ENCODE measurements at regions not wholly inside any gene's neighbourhood (a gene's known extent, or its start where the extent isn't known, plus 50 kb on each side); places are given as distances from the start of the nearest gene placed in this dataset.

GRCh38 chr1:99163671-99164070 lies 100.6 kb upstream of the PLPPR4 start:
- no peak for DNase-seq

DNA sequence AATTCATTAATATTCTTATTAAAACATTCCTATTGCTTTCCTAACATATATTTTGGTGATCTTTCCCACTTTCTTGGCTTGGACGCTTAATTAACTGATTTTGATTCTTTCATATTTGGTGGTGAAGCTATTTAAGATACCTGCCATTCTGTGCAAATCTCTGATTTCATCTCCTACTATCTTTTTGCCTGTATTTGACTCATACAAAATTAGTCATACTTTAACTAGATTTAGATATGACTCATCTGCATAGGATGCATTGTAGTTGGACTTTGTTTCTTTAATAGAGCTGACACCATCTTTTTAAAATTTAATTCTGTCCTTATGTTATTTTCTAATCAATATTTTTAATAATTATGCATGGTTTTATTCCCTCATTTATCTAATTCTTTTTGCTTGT lies 93.8 kb upstream of the PLPPR4 start:
- no peak for DNase-seq

DNA sequence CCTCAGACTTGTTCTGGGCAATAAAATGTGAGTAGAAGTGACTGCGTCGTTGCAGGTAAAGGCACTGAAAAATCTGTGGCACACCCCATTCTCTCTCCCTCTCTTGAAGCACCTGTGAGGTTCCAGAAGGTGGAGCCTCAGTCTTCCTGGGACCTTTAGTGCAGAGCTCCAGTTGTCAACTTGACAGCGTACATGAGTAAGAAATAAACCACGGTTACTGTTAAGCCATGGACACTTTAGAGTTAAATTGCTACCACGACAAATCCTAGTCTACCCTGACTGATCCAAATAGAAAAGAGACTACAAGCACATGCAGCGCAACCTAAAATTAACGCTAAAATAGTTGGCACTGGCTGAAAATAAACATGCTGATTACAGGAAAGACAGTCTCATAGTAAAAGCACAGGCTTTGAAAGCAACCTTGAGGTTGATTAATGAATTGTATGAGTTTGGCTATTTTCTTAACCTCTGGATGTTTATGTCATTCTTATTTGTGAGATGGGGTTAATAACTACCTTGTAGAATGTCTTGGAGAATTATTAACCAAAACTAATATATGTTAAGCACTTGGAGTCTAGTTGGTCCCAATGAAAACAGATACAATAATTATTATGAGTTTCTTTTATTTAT lies 93.0 kb upstream of the PLPPR4 start:
- no peak for DNase-seq

DNA sequence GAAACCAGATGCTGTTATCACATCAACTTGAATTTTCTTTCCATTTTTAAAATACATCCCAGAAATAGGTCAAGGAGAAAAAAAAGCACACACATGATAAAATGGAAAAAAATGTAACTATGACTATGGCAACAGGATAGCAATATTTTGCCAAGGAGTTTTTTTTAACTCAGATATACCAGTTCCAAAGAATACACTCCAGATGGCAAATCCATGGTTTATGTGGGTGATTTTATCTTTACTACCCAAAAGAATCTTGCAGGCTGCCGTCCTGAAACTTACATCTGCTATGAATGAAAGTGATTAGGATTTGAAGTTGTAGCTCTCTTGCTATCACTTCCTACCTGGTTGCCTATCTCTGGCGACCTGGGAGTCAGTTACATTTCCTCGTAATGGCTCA lies 91.0 kb upstream of the PLPPR4 start:
- no peak for DNase-seq

GRCh38 chr1:99173900-99174299 lies 90.4 kb upstream of the PLPPR4 start:
- no peak for DNase-seq

DNA sequence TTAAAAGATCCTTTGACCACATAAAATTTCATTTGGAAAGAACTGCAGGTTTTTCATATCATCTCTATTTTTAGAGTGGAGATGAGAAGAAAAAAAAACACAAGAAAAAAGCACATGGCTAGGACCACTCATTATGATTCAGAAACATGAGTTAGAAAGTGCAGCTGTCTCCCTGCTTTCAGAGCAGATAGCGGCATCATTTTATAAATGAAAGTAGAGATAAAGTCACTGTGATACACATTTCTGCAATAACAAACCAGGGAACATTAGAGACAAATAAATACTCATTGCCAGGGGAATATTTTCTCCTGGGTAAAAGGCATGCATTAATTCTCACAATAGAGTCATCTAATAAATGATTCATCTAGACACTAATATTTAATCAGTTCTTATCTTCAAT lies 87.5 kb upstream of the PLPPR4 start:
- DNase-seq: no peak

DNA sequence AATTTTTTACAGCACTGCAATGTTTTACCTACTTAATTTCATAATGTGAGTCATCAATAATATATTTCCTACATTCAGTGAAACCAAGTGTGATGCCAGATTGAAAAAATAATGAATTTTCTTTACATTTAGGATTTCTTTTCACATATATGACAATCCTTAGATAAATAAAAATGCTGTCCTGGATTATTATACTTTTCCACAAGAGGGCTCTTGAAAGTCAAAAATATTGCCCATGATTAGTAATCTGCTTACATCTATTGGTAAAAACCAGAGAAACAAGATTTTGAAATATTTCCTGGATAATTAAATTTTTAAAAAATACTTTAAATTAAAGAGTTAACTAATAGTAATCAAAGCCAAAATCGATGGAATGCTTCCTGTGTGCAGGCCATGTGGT lies 86.8 kb upstream of the PLPPR4 start:
- DNase-seq: no peak

DNA sequence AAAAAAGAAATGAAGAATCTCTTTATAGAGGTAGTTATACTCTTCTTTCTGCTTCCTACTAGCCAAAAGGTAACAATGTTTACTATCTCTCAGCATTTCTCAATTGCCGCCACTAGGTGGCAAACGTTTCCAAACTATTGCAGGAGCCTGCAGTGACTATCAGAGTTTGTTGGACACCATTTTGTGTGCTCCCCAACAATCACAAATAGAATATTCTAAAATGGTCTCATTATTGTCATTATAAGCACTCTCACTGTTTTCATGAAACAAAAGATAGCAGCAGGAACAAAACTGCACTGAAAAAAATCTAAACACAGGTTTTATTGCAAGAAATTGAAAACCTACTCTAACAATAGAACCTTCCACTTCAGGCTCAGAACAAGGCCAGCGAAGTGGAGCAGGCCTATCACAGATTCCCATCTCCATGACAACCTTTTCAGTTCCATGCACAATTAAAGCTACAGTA lies 83.9 kb upstream of the PLPPR4 start:
- DNase-seq: peak; percentile 62

DNA sequence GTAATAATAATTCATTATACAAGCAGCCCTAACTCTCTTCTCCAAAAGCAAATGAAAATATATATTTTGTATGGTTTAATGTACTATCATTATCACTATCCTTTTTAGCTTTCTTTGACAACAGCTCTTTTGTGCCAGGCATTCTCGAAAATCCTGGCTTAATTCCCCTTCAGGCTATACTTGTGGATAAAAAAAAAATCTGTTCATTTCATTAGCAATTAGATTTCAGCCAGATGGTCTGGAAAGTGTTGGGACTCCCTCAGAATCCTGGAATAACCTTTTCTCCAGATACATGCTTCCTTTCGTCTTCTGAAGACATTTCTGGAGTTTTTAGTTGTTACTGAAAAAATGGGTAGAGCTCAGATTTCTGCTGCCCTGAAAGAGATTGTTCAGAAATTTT lies 83.4 kb upstream of the PLPPR4 start:
- no peak for DNase-seq

DNA sequence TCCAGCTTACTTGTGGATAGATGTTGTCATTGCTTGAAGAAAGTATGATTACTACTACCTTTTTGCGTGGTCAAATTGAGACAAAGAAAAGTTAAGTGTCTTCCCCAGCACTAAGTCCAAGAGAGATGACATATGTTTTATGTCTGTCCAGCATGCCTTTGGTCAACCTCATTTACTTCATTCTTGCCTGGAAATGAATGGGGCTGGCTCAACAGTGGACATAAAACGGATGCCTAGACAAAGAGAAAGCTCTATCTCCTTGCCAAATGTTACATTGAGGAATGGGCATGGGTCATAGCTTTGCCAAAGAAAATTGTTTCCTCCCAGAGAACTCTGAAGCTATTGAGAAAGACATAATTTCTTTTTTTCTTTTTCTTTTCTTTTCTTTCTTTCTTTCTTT lies 82.4 kb upstream of the PLPPR4 start:
- no peak for DNase-seq

DNA sequence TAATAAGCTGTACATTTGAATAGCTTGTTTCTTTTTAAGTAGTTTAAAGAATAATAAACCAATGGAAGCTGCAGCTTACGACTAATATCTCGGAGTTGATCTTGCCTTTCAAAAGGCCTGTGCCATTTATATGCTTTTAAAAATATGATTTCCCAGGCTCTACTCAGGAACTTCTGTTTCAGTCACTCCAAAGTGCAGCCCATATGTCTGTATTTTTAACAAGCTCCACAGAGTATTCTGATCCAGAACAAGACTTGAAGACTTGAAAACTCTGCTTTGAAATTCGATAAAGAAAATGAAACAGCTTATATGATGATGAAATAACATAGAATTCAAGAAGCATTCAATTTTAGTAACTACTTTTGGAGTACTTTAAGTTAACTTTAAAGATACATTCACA lies 79.1 kb upstream of the PLPPR4 start:
- DNase-seq: no peak

GRCh38 chr1:99193431-99193830 lies 70.9 kb upstream of the PLPPR4 start:
- DNase-seq: no peak

DNA sequence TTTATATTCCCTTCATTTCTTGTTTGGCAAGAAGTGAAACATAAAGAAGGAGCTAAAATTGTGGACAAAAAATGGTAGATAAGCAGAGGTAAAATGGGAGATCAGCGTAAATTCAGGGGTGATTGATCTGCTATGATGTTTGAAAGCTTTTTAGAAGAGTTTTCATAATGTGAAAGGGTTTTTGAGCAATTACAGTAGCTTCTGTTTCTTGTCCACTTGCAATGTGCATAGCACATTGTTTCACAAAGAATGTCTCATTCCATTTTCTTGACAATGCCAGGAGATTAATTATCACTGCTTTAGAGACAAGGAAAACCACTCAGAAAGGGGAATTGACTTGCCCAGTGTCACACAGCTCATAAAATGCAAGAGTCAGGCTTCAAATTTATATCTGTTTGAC lies 65.9 kb upstream of the PLPPR4 start:
- no peak for DNase-seq

- no peak for DNase-seq
Measured at GRCh38 chr1:99207216-99207615, 57.1 kb upstream of the PLPPR4 start.
